GM23248 (cell line): ENCODE measurements at regions not wholly inside any gene's neighbourhood (a gene's known extent, or its start where the extent isn't known, plus 50 kb on each side); places are given as distances from the start of the nearest gene placed in this dataset.

ENCODE experiments used
- DNase-seq: peaks from one replicate; pipeline ENCODE4 v3.0.0-alpha.2; 2015
- H2AFZ ChIP-seq: fragments of 200-600 bp; sonication (generic); 2 replicates; pipeline ENCODE4 v1.6.1; 2016; ENCODE audit warnings: antibody characterized with exemption
- H3F3A ChIP-seq: fragments of 200-600 bp; sonication (generic); 2 replicates; pipeline ENCODE4 v1.6.1; 2016; ENCODE audit warnings: mild to moderate bottlenecking, antibody characterized with exemption, mixed run types; ENCODE audit not compliant: insufficient read depth
- H3K27ac ChIP-seq: fragments of 200-600 bp; sonication (generic); 2 replicates; pipeline ENCODE4 v1.5.1; 2016; ENCODE audit warnings: mild to moderate bottlenecking
- H3K27me3 ChIP-seq: fragments of 200-600 bp; sonication (generic); replicated peaks from 2 replicates; pipeline ENCODE4 v1.6.1; 2016; ENCODE audit warnings: mild to moderate bottlenecking; ENCODE audit not compliant: insufficient read depth
- H3K36me3 ChIP-seq: fragments of 200-600 bp; sonication (generic); 2 replicates; pipeline ENCODE4 v1.6.1; 2016; ENCODE audit warnings: low read depth, mild to moderate bottlenecking
- H3K4me1 ChIP-seq: fragments of 200-600 bp; sonication (generic); 2 replicates; pipeline ENCODE4 v1.6.1; 2016; ENCODE audit warnings: mild to moderate bottlenecking; ENCODE audit not compliant: insufficient read depth
- H3K4me2 ChIP-seq: fragments of 200-600 bp; sonication (generic); one replicate; pipeline ENCODE4 v1.6.1; 2016; ENCODE audit warnings: mild to moderate bottlenecking; ENCODE audit not compliant: unreplicated experiment
- H3K4me3 ChIP-seq: fragments of 200-600 bp; sonication (generic); 2 replicates; pipeline ENCODE4 v1.5.1; 2016; ENCODE audit warnings: mild to moderate bottlenecking
- H3K79me2 ChIP-seq: fragments of 200-600 bp; sonication (generic); 2 replicates; pipeline ENCODE4 v1.6.1; 2016; ENCODE audit warnings: mild to moderate bottlenecking; ENCODE audit not compliant: insufficient read depth
- H3K9ac ChIP-seq: fragments of 200-600 bp; sonication (generic); 2 replicates; pipeline ENCODE4 v1.6.1; 2016; ENCODE audit warnings: mild to moderate bottlenecking
- H3K9me2 ChIP-seq: fragments of 200-600 bp; sonication (generic); 2 replicates; pipeline ENCODE4 v1.6.1; 2016; ENCODE audit warnings: mixed run types, mild to moderate bottlenecking, moderate library complexity; ENCODE audit not compliant: insufficient read depth
- H3K9me3 ChIP-seq: fragments of 200-600 bp; sonication (generic); one replicate; pipeline ENCODE4 v1.6.1; 2017; ENCODE audit warnings: low read depth
- H4K20me1 ChIP-seq: fragments of 200-600 bp; sonication (generic); 2 replicates; pipeline ENCODE4 v1.6.0; 2016; ENCODE audit not compliant: insufficient read depth
- EZH2 ChIP-seq: fragments of 200-600 bp; sonication (generic); IDR thresholded peaks from 2 replicates; pipeline ENCODE4 v1.6.1; 2018; ENCODE audit warnings: antibody characterized with exemption, mild to moderate bottlenecking; ENCODE audit not compliant: insufficient read depth, poor library complexity, severe bottlenecking
- EZH2phosphoT487 ChIP-seq: fragments of 200-600 bp; sonication (generic); IDR thresholded peaks from 2 replicates; pipeline ENCODE4 v1.6.1; 2018; ENCODE audit warnings: antibody characterized with exemption, moderate library complexity, mild to moderate bottlenecking, low read depth; ENCODE audit not compliant: insufficient read depth
- WGBS, 2 experiments: methylation state at CpG; one replicate each; pipeline ENCODE4 v1.1.6; 2015 to 2017; ENCODE audit warnings: low lambda C conversion rate in 2 of 2, low coverage in 1 of 2; ENCODE audit errors: missing lambda C conversion rate in 2 of 2; 5-methylcytosine and 5-hydroxymethylcytosine counted together
- in situ Hi-C: fragments of 300-500 bp; cut with MboI; formaldehyde crosslinking; loops from 2 replicates; pipeline ENCODE4 v1.15.0; 2020

GRCh38 chr10:117884592-117884991 lies 162.1 kb downstream of the RAB11FIP2 start:
- H3K4me2 ChIP-seq, result no peak overlapping the region

GRCh38 chr10:117885206-117885829 lies 161.4 kb downstream of the RAB11FIP2 start:
- Histone ChIP-seq H3K36me3 (no peaks in the 10 kb centered on the region), H3K9ac (no peak overlapping the region), H3F3A (no peaks in the 10 kb centered on the region), H3K27ac (no peak overlapping the region), H3K4me3 (no peak overlapping the region), H2AFZ (no peak overlapping the region), H3K4me2 (no peak overlapping the region), H4K20me1 (no peaks in the 10 kb centered on the region), H3K27me3 (no peaks in the 10 kb centered on the region; the same call in 1 of the 2 replicates), H3K79me2 (no peaks in the 10 kb centered on the region), H3K9me3 (no peaks in the 10 kb centered on the region), H3K4me1 (no peaks in the 10 kb centered on the region), H3K9me2 (no peaks in the 10 kb centered on the region)
- TF ChIP-seq EZH2phosphoT487, result no peak
- no peak for TF ChIP-seq EZH2
- 45 to 46% methylated on average over 14 of the region's 14 CpGs for WGBS, 2 experiments
- peak; percentile 21 for DNase-seq
- in situ Hi-C loops, result no loop called here

More at GRCh38 chr10:117884592-117884991, 162.1 kb downstream of the RAB11FIP2 start:
- H2AFZ ChIP-seq, result no peak overlapping the region
- H4K20me1 ChIP-seq, result no peaks in the 10 kb centered on the region
- H3K4me3 ChIP-seq, result no peak overlapping the region
- no peak overlapping the region for H3K27ac ChIP-seq
- no peaks in the 10 kb centered on the region for H3K9me2 ChIP-seq
- no peak for TF ChIP-seq EZH2
- TF ChIP-seq EZH2phosphoT487, result no peak
- H3K36me3 ChIP-seq, result no peaks in the 10 kb centered on the region
- no peaks in the 10 kb centered on the region; the same call in none of the 2 replicates for H3K27me3 ChIP-seq
- no peak for DNase-seq
- in situ Hi-C loops, result no loop called here
- no peaks in the 10 kb centered on the region for H3F3A ChIP-seq
- WGBS, 2 experiments, result 37 to 38% methylated on average over 6 of the region's 6 CpGs
- H3K79me2 ChIP-seq, result no peaks in the 10 kb centered on the region
- H3K9ac ChIP-seq, result no peak overlapping the region
- H3K9me3 ChIP-seq, result no peaks in the 10 kb centered on the region
- H3K4me1 ChIP-seq, result no peaks in the 10 kb centered on the region

- H3K79me2 ChIP-seq, result no peaks in the 10 kb centered on the region
- no peaks in the 10 kb centered on the region for H3F3A ChIP-seq
- no peak for TF ChIP-seq EZH2
- no peak for TF ChIP-seq EZH2phosphoT487
- no peak overlapping the region for H3K27ac ChIP-seq
- H2AFZ ChIP-seq, result no peak overlapping the region
- no peaks in the 10 kb centered on the region for H4K20me1 ChIP-seq
- H3K9me3 ChIP-seq, result no peaks in the 10 kb centered on the region
- in situ Hi-C loops, result no loop called here
- H3K9me2 ChIP-seq, result no peaks in the 10 kb centered on the region
- DNase-seq, result no peak
- no peaks in the 10 kb centered on the region for H3K36me3 ChIP-seq
- no peak overlapping the region for H3K4me3 ChIP-seq
- no peaks in the 10 kb centered on the region for H3K4me1 ChIP-seq
- H3K9ac ChIP-seq, result no peak overlapping the region
- no peak overlapping the region for H3K4me2 ChIP-seq
- 67 to 75% methylated on average over 7 of the region's 7 CpGs for WGBS, 2 experiments
- H3K27me3 ChIP-seq, result no peaks in the 10 kb centered on the region
Measured at GRCh38 chr10:117886766-117887165, 160.0 kb downstream of the RAB11FIP2 start.

GRCh38 chr10:117889664-117890063 lies 157.1 kb downstream of the RAB11FIP2 start:
- H4K20me1 ChIP-seq, result no peaks in the 10 kb centered on the region
- TF ChIP-seq EZH2phosphoT487 (no peak), EZH2 (no peak)
- H3K4me1 ChIP-seq, result no peaks in the 10 kb centered on the region
- no peak overlapping the region for H2AFZ ChIP-seq
- H3K9ac ChIP-seq, result no peak overlapping the region
- no peak overlapping the region for H3K27ac ChIP-seq
- no peak overlapping the region for H3K4me3 ChIP-seq
- no peak for DNase-seq
- no peaks in the 10 kb centered on the region for H3K36me3 ChIP-seq
- no peaks in the 10 kb centered on the region for H3K9me2 ChIP-seq
- H3K27me3 ChIP-seq, result no peaks in the 10 kb centered on the region
- no peak overlapping the region for H3K4me2 ChIP-seq
- in situ Hi-C loops, result no loop called here
- H3K79me2 ChIP-seq, result no peaks in the 10 kb centered on the region
- no peaks in the 10 kb centered on the region for H3K9me3 ChIP-seq
- H3F3A ChIP-seq, result no peaks in the 10 kb centered on the region
- 52 to 54% methylated on average over 4 of the region's 4 CpGs for WGBS, 2 experiments
